Cardiac fibroblast (primary cell): ENCODE measurements at regions not wholly inside any gene's neighbourhood (a gene's known extent, or its start where the extent isn't known, plus 50 kb on each side); places are given as distances from the start of the nearest gene placed in this dataset.

Experiments
- DNase-seq, 2 donors: peaks; one replicate each; pipeline versions ENCODE4 v3.0.0 to v3.0.0-alpha.2; 2010; ENCODE audit warnings: low read depth in 2 of 2
- H3K4me3 ChIP-seq, 2 donors: replicated peaks in 1 of 2; 1 replicate in 1 of 2; 2 replicates in 1 of 2; pipeline ENCODE4 v1.5.1; 2011; ENCODE audit warnings: low read depth in 2 of 2, low read length in 2 of 2, mild to moderate bottlenecking in 2 of 2, moderate library complexity in 1 of 2
- CTCF ChIP-seq: IDR thresholded peaks from one replicate; pipeline ENCODE4 v1.5.1; 2011; ENCODE audit warnings: low read depth, mild to moderate bottlenecking, low read length, inconsistent platforms

GRCh38 chr5:155898284-155898683 lies 428.7 kb upstream of the SGCD start:
- no peak for TF ChIP-seq CTCF
- no peak overlapping the region for H3K4me3 ChIP-seq
- DNase-seq: no peak

- DNase-seq: no peak
- TF ChIP-seq CTCF: no peak
- H3K4me3 ChIP-seq: no peak overlapping the region
These were observed 423.2 kb upstream of the SGCD start for GRCh38 chr5:155903791-155904190.

- H3K4me3 ChIP-seq: no peak overlapping the region
- no peak for DNase-seq
- TF ChIP-seq CTCF: no peak
These were observed 421.6 kb upstream of the SGCD start for GRCh38 chr5:155905364-155905763.

- DNase-seq: no peak
- TF ChIP-seq CTCF: no peak
These were observed 420.9 kb upstream of the SGCD start for GRCh38 chr5:155906046-155906445.

GRCh38 chr5:155908543-155908942 lies 418.4 kb upstream of the SGCD start:
- H3K4me3 ChIP-seq: no peak overlapping the region
- no peak for DNase-seq
- TF ChIP-seq CTCF: no peak

More at GRCh38 chr5:155906046-155906445, 420.9 kb upstream of the SGCD start:
- no peak overlapping the region for H3K4me3 ChIP-seq

GRCh38 chr5:155912291-155912690 lies 414.7 kb upstream of the SGCD start:
- no peak overlapping the region for H3K4me3 ChIP-seq
- no peak for DNase-seq
- TF ChIP-seq CTCF: no peak

- TF ChIP-seq CTCF: no peak
- no peak overlapping the region for H3K4me3 ChIP-seq
- DNase-seq: no peak
These were observed 412.2 kb upstream of the SGCD start for GRCh38 chr5:155914766-155915165.
